C4-2B (cell line): ENCODE measurements at regions not wholly inside any gene's neighbourhood (a gene's known extent, or its start where the extent isn't known, plus 50 kb on each side); places are given as distances from the start of the nearest gene placed in this dataset.

Experiments
- ZFX ChIP-seq: fragments of 450-650 bp; IDR thresholded peaks from 2 replicates; pipeline ENCODE4 v1.6.1; 2017
- TF ChIP-seq, protein P1 (sequence below): fragments of 450-650 bp; conservative IDR thresholded peaks from 2 replicates; pipeline ENCODE4 v1.5.1; 2017; ENCODE audit warnings: mild to moderate bottlenecking

DNA sequence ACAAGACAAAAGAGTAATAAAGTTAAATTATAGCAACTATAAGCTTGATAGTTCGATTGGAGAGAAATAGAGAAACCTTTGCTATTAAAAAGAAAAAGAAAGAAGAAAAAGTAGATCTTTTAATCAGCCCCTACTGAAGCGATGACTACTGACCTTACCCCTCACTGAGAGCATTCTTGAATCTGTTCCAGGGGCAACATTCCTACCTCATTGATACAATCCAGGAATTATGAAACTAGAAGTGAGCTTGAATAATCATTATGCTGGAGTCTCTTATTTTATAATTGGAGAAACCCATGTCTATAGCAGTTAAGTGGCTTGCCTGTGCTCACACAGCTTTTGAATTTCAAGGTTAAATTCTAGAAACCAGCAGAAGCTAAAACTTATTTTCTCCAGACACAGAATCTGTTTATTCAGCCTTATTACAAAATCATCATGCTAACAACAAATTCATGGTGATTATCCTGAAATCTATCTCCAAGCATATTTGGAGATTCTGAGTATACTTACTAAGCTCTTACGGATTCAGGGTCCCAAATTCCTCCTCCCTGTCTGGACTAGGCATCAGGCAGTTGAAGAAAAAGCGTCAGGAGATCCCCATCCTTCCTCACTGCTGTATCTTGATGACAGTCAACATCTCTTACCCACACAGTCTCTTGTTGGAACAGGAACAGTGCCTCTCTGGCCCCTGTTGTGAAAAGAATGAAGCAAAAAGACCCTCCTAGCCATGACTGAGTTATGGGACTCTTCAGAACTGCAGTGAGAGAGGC is 547.6 kb upstream of the WWC1 start:
- TF ChIP-seq, protein P1, sequence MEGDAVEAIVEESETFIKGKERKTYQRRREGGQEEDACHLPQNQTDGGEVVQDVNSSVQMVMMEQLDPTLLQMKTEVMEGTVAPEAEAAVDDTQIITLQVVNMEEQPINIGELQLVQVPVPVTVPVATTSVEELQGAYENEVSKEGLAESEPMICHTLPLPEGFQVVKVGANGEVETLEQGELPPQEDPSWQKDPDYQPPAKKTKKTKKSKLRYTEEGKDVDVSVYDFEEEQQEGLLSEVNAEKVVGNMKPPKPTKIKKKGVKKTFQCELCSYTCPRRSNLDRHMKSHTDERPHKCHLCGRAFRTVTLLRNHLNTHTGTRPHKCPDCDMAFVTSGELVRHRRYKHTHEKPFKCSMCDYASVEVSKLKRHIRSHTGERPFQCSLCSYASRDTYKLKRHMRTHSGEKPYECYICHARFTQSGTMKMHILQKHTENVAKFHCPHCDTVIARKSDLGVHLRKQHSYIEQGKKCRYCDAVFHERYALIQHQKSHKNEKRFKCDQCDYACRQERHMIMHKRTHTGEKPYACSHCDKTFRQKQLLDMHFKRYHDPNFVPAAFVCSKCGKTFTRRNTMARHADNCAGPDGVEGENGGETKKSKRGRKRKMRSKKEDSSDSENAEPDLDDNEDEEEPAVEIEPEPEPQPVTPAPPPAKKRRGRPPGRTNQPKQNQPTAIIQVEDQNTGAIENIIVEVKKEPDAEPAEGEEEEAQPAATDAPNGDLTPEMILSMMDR = no peak
- TF ChIP-seq ZFX = no peak
